ENCODE measurements at regions not wholly inside any gene's neighbourhood (a gene's known extent, or its start where the extent isn't known, plus 50 kb on each side); places are given as distances from the start of the nearest gene placed in this dataset.

- Mint-ChIP-seq H3K27ac (no peak overlapping the region), H3K9me3 (ENCODE audit: insufficient read depth) (no peaks in the 10 kb centered on the region), H3K4me1 (no peaks in the 10 kb centered on the region), H3K27me3 (peaks cover 54% of the 10 kb centered on the region), H3K4me3 (no peak overlapping the region)
- 40% methylated on average over 1 of the region's 3 CpGs for WGBS (ENCODE audit: insufficient coverage)
- no peak overlapping the region for H3K4me3 ChIP-seq (ENCODE audit: control extremely low read depth in 1 of 5, extremely low read depth in 1 of 5, insufficient read depth in 1 of 5, low read depth in 2 of 5, low read length in 4 of 5)
- H3K4me1 ChIP-seq (ENCODE audit: control insufficient read depth in 2 of 2, insufficient read depth in 2 of 2, low read length in 2 of 2): no peaks in the 10 kb centered on the region
- CTCF ChIA-PET: no interaction called here
- no peak for TF ChIP-seq CTCF (IDR thresholded peaks at IDR 0.05)
- no peak for TF ChIP-seq EZH2 (IDR thresholded peaks at IDR 0.05; ENCODE audit: borderline replicate concordance, insufficient read depth, low read depth, low read length, poor library complexity, severe bottlenecking)
- no peak overlapping the region for H3K27ac ChIP-seq (ENCODE audit: low read length in 2 of 2)
- no peaks in the 10 kb centered on the region for H3K9me3 ChIP-seq (ENCODE audit: control extremely low read depth in 1 of 3, control insufficient read depth in 2 of 3, insufficient read depth in 1 of 3, low read length in 2 of 3)
- no peaks in the 10 kb centered on the region for H4K20me1 ChIP-seq (ENCODE audit: control insufficient read depth, insufficient read depth, low read length, poor library complexity, severe bottlenecking)
- H2AFZ ChIP-seq (ENCODE audit: insufficient read depth, low read depth, low read length, poor library complexity, severe bottlenecking): no peak overlapping the region
- H3K4me2 ChIP-seq (replicated peaks; ENCODE audit: low read depth, low read length, poor library complexity, severe bottlenecking): no peak overlapping the region
- intact Hi-C loops (cut with micrococcal nuclease): no loop called here
- peaks cover 0 to 43% (median 19%) of the 10 kb centered on the region in 4 experiments for H3K27me3 ChIP-seq (replicated peaks in 1 of 4; ENCODE audit: control extremely low read depth in 1 of 4, control insufficient read depth in 3 of 4, insufficient read depth in 4 of 4, low read length in 3 of 4)
- H3K36me3 ChIP-seq (replicated peaks in 1 of 2; ENCODE audit: control extremely low read depth in 1 of 2, control insufficient read depth in 1 of 2, extremely low read depth in 1 of 2, insufficient read depth in 2 of 2, low read length in 1 of 2): no peaks in the 10 kb centered on the region
- ATAC-seq (ENCODE audit: low read depth): no peak
- no peak overlapping the region for H3K9ac ChIP-seq (ENCODE audit: low read length)
- POLR2A ChIA-PET: no interaction called here
- no peak for DNase-seq
- H3K79me2 ChIP-seq (ENCODE audit: control insufficient read depth, insufficient read depth, low read length): no peaks in the 10 kb centered on the region
These were observed 50.4 kb upstream of the CTNNBL1 start for GRCh38 chr20:37643400-37643799.

- Histone ChIP-seq H3K9me3 (ENCODE audit: control extremely low read depth in 1 of 3, control insufficient read depth in 2 of 3, insufficient read depth in 1 of 3, low read length in 2 of 3) (no peaks in the 10 kb centered on the region), H3K4me1 (ENCODE audit: control insufficient read depth in 2 of 2, insufficient read depth in 2 of 2, low read length in 2 of 2) (no peaks in the 10 kb centered on the region), H3K4me2 (replicated peaks; ENCODE audit: low read depth, low read length, poor library complexity, severe bottlenecking) (no peak overlapping the region), H3K4me3 (ENCODE audit: control extremely low read depth in 1 of 5, extremely low read depth in 1 of 5, insufficient read depth in 1 of 5, low read depth in 2 of 5, low read length in 4 of 5) (no peak overlapping the region), H2AFZ (ENCODE audit: insufficient read depth, low read depth, low read length, poor library complexity, severe bottlenecking) (no peak overlapping the region), H4K20me1 (ENCODE audit: control insufficient read depth, insufficient read depth, low read length, poor library complexity, severe bottlenecking) (no peaks in the 10 kb centered on the region), H3K9ac (ENCODE audit: low read length) (no peak overlapping the region), H3K27me3 (replicated peaks in 1 of 4; ENCODE audit: control extremely low read depth in 1 of 4, control insufficient read depth in 3 of 4, insufficient read depth in 4 of 4, low read length in 3 of 4) (peaks cover 0 to 43% (median 19%) of the 10 kb centered on the region in 4 experiments), H3K27ac (ENCODE audit: low read length in 2 of 2) (no peak overlapping the region), H3K79me2 (ENCODE audit: control insufficient read depth, insufficient read depth, low read length) (no peaks in the 10 kb centered on the region), H3K36me3 (replicated peaks in 1 of 2; ENCODE audit: control extremely low read depth in 1 of 2, control insufficient read depth in 1 of 2, extremely low read depth in 1 of 2, insufficient read depth in 2 of 2, low read length in 1 of 2) (no peaks in the 10 kb centered on the region)
- WGBS (ENCODE audit: insufficient coverage): 83% methylated on average over 1 of the region's 1 CpG
- Mint-ChIP-seq H3K27ac (no peak overlapping the region), H3K4me3 (no peak overlapping the region), H3K4me1 (no peaks in the 10 kb centered on the region), H3K9me3 (ENCODE audit: insufficient read depth) (no peaks in the 10 kb centered on the region), H3K27me3 (peaks cover 50% of the 10 kb centered on the region)
- ATAC-seq (ENCODE audit: low read depth): no peak
- no peak for DNase-seq
- intact Hi-C loops (cut with micrococcal nuclease): no loop called here
- POLR2A ChIA-PET: no interaction called here
- TF ChIP-seq EZH2 (IDR thresholded peaks at IDR 0.05; ENCODE audit: borderline replicate concordance, insufficient read depth, low read depth, low read length, poor library complexity, severe bottlenecking) (no peak), CTCF (IDR thresholded peaks at IDR 0.05) (no peak)
- CTCF ChIA-PET: no interaction called here
These were observed 51.6 kb upstream of the CTNNBL1 start for GRCh38 chr20:37642246-37642645.

Data from B cell (primary cell).